Ishikawa (cell line): ENCODE measurements at regions not wholly inside any gene's neighbourhood (a gene's known extent, or its start where the extent isn't known, plus 50 kb on each side); places are given as distances from the start of the nearest gene placed in this dataset.
A peak's percentile ranks its signal among the peaks of the same experiment; 100 is the strongest.

Experiments used
- CEBPB ChIP-seq: IDR thresholded peaks from 2 replicates; pipeline ENCODE4 v1.6.1; 2012
- CREB1 ChIP-seq: IDR thresholded peaks from 2 replicates; pipeline ENCODE4 v1.6.1; 2012; ENCODE audit warnings: low read depth
- EGR1 ChIP-seq: IDR thresholded peaks from 2 replicates; pipeline ENCODE4 v1.6.1; 2012
- EP300 ChIP-seq: IDR thresholded peaks from 2 replicates; pipeline ENCODE4 v1.6.1; 2012; ENCODE audit warnings: borderline replicate concordance
- FOXM1 ChIP-seq: IDR thresholded peaks from 2 replicates; pipeline ENCODE4 v1.6.1; 2012; ENCODE audit warnings: low read depth, borderline replicate concordance
- MAX ChIP-seq: IDR thresholded peaks from 2 replicates; pipeline ENCODE4 v1.6.1; 2012
- NFIC ChIP-seq: IDR thresholded peaks from 2 replicates; pipeline ENCODE4 v1.6.1; 2012
- RAD21 ChIP-seq: IDR thresholded peaks from 2 replicates; pipeline ENCODE4 v1.6.1; 2012; ENCODE audit warnings: low read depth
- TAF1 ChIP-seq: IDR thresholded peaks from 2 replicates; pipeline ENCODE4 v1.6.1; 2012; ENCODE audit warnings: low read depth, mild to moderate bottlenecking
- TCF12 ChIP-seq: IDR thresholded peaks from 2 replicates; pipeline ENCODE4 v1.6.1; 2012; ENCODE audit warnings: low read depth
- TEAD4 ChIP-seq: IDR thresholded peaks from 2 replicates; pipeline ENCODE4 v1.6.1; 2012
- YY1 ChIP-seq: IDR thresholded peaks from 2 replicates; pipeline ENCODE4 v1.6.1; 2012; ENCODE audit warnings: low read depth
- ZBTB7A ChIP-seq: IDR thresholded peaks from 2 replicates; pipeline ENCODE4 v1.6.1; 2012; ENCODE audit warnings: low read depth
- TF ChIP-seq, protein P1 (sequence below): IDR thresholded peaks from 2 replicates; pipeline ENCODE4 v1.6.1; 2012; ENCODE audit warnings: low read depth, mild to moderate bottlenecking
- TF ChIP-seq, protein P2 (sequence below): IDR thresholded peaks from 2 replicates; pipeline ENCODE4 v1.6.1; 2012

- TF ChIP-seq YY1: no peak
- no peak for TF ChIP-seq MAX
- no peak for TF ChIP-seq TEAD4
- TF ChIP-seq, protein P1, sequence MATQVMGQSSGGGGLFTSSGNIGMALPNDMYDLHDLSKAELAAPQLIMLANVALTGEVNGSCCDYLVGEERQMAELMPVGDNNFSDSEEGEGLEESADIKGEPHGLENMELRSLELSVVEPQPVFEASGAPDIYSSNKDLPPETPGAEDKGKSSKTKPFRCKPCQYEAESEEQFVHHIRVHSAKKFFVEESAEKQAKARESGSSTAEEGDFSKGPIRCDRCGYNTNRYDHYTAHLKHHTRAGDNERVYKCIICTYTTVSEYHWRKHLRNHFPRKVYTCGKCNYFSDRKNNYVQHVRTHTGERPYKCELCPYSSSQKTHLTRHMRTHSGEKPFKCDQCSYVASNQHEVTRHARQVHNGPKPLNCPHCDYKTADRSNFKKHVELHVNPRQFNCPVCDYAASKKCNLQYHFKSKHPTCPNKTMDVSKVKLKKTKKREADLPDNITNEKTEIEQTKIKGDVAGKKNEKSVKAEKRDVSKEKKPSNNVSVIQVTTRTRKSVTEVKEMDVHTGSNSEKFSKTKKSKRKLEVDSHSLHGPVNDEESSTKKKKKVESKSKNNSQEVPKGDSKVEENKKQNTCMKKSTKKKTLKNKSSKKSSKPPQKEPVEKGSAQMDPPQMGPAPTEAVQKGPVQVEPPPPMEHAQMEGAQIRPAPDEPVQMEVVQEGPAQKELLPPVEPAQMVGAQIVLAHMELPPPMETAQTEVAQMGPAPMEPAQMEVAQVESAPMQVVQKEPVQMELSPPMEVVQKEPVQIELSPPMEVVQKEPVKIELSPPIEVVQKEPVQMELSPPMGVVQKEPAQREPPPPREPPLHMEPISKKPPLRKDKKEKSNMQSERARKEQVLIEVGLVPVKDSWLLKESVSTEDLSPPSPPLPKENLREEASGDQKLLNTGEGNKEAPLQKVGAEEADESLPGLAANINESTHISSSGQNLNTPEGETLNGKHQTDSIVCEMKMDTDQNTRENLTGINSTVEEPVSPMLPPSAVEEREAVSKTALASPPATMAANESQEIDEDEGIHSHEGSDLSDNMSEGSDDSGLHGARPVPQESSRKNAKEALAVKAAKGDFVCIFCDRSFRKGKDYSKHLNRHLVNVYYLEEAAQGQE: no peak
- no peak for TF ChIP-seq NFIC
- TF ChIP-seq, protein P2, sequence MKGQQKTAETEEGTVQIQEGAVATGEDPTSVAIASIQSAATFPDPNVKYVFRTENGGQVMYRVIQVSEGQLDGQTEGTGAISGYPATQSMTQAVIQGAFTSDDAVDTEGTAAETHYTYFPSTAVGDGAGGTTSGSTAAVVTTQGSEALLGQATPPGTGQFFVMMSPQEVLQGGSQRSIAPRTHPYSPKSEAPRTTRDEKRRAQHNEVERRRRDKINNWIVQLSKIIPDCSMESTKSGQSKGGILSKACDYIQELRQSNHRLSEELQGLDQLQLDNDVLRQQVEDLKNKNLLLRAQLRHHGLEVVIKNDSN: no peak
- no peak for TF ChIP-seq CEBPB
These were observed 68.2 kb upstream of the NEDD4L start for GRCh38 chr18:57975805-57976204.

GRCh38 chr18:57974585-57975265, 69.3 kb upstream of the NEDD4L start:
- no peak for TF ChIP-seq EP300
- TF ChIP-seq TCF12: no peak
- TF ChIP-seq EGR1: no peak
- no peak for TF ChIP-seq CREB1

- TF ChIP-seq FOXM1: no peak
- TF ChIP-seq YY1: no peak
- TF ChIP-seq RAD21: no peak
- TF ChIP-seq EGR1: no peak
- no peak for TF ChIP-seq CEBPB
- TF ChIP-seq ZBTB7A: no peak
These were observed 70.1 kb upstream of the NEDD4L start for GRCh38 chr18:57973889-57974288.

GRCh38 chr18:57970356-57971095, 73.5 kb upstream of the NEDD4L start:
- TF ChIP-seq RAD21 (peak; percentile 45), EGR1 (no peak)

- TF ChIP-seq TCF12 (no peak), YY1 (no peak), NFIC (no peak), ZBTB7A (no peak), FOXM1 (no peak), EGR1 (no peak), CEBPB (no peak), EP300 (no peak), TAF1 (no peak), MAX (no peak), CREB1 (no peak), TEAD4 (no peak), RAD21 (no peak)
- TF ChIP-seq, protein P1: no peak
- TF ChIP-seq, protein P2: no peak
These were observed 74.2 kb upstream of the NEDD4L start for GRCh38 chr18:57969824-57970223.

DNA sequence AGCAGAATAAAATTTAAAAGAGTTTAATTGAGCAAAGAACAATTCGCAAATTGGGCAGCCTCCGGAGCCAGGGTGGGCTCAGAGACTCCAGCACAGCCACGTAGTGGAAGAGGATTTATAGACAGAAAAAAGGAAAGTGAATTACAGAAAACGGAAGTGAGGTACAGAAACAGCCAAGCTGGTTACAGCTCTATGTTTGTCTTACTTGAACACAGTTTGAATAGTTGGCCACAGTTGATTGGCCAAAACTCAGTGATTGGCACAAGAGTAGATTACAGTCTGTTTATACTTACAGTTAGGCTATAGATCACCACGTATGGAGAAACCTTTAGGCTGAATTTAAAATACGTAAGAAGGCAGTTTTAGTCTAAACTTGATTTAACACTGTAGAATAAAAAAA, 78.8 kb upstream of the NEDD4L start:
- TF ChIP-seq MAX: no peak
- TF ChIP-seq, protein P2: no peak
- TF ChIP-seq EGR1: no peak
- no peak for TF ChIP-seq FOXM1
- TF ChIP-seq, protein P1: no peak
- TF ChIP-seq NFIC: no peak
- TF ChIP-seq CREB1: no peak
- no peak for TF ChIP-seq ZBTB7A
- TF ChIP-seq TCF12: no peak
- TF ChIP-seq YY1: no peak
- TF ChIP-seq EP300: no peak
